H1 (cell line): ENCODE measurements at regions not wholly inside any gene's neighbourhood (a gene's known extent, or its start where the extent isn't known, plus 50 kb on each side); places are given as distances from the start of the nearest gene placed in this dataset.

Source experiments
- CTCF ChIA-PET: fragments of 300-600 bp; sonication (Branson Sonifier 250); formaldehyde crosslinking; loops from one replicate; lab custom pipeline; 2021; ENCODE audit not compliant: partially characterized antibody; lab: Charles Lee
- POLR2A ChIA-PET: fragments of 300-600 bp; sonication (Branson Sonifier 250); formaldehyde crosslinking; loops from one replicate; lab custom pipeline; 2021; ENCODE audit warnings: inconsistent platforms; ENCODE audit not compliant: partially characterized antibody; lab: Charles Lee
- DNase-seq, 2 experiments: peaks; one replicate each; pipeline versions ENCODE4 v3.0.0 to v3.0.0-alpha.2; 2010 to 2022; ENCODE audit warnings: low spot score in 2 of 2, low read depth in 1 of 2, mixed read lengths in 1 of 2
- FAIRE-seq: peaks from 2 replicates; lab custom pipeline; 2011; peaks lifted over from hg19 to GRCh38; lab: Jason Lieb, UNC
- H2AFZ ChIP-seq: 2 replicates; pipeline ENCODE4 v1.8.1; 2012; ENCODE audit warnings: low read length, inconsistent platforms
- H2AK5ac ChIP-seq: 2 replicates; pipeline ENCODE4 v1.6.1; 2013; ENCODE audit warnings: low read depth, low read length
- H2BK120ac ChIP-seq: replicated peaks from 2 replicates; pipeline ENCODE3; 2013; ENCODE audit warnings: low read depth, low read length, inconsistent platforms
- H2BK12ac ChIP-seq: 2 replicates; pipeline ENCODE4 v1.6.1; 2013; ENCODE audit warnings: low read depth, low read length
- H2BK15ac ChIP-seq: 2 replicates; pipeline ENCODE4 v1.6.1; 2013; ENCODE audit warnings: low read length
- H2BK20ac ChIP-seq: 2 replicates; pipeline ENCODE4 v1.6.1; 2013; ENCODE audit warnings: low read length
- H2BK5ac ChIP-seq: 2 replicates; pipeline ENCODE4 v1.6.1; 2013; ENCODE audit warnings: low read depth, low read length
- H3K14ac ChIP-seq: 2 replicates; pipeline ENCODE4 v1.6.1; 2013; ENCODE audit warnings: inconsistent platforms; ENCODE audit not compliant: insufficient read length
- H3K18ac ChIP-seq: 2 replicates; pipeline ENCODE4 v1.6.1; 2013; ENCODE audit warnings: low read length; ENCODE audit errors: extremely low read depth
- H3K23ac ChIP-seq: 2 replicates; pipeline ENCODE4 v1.6.1; 2013; ENCODE audit warnings: inconsistent platforms; ENCODE audit not compliant: insufficient read length
- H3K23me2 ChIP-seq: 2 replicates; pipeline ENCODE4 v1.6.1; 2013; ENCODE audit warnings: low read depth, low read length
- H3K27ac ChIP-seq: 2 replicates; pipeline ENCODE4 v1.6.1; 2011; ENCODE audit warnings: low read depth, low read length, inconsistent platforms
- H3K27me3 ChIP-seq, 4 experiments: replicated peaks in 1 of 4; 1 replicate in 1 of 4; 2 replicates in 3 of 4; pipeline versions ENCODE4 v1.6.1 to v1.8.1; 2011 to 2013; ENCODE audit warnings: low read length in 3 of 4, mild to moderate bottlenecking in 3 of 4, inconsistent platforms in 2 of 4, mixed read lengths in 2 of 4, moderate library complexity in 1 of 4; ENCODE audit not compliant: control insufficient read depth in 3 of 4, insufficient read depth in 3 of 4; ENCODE audit errors: extremely low read depth in 1 of 4
- H3K36me3 ChIP-seq, 4 experiments: 2 replicates each; pipeline versions ENCODE4 v1.6.1 to v1.8.1; 2011 to 2013; ENCODE audit warnings: mild to moderate bottlenecking in 4 of 4, low read length in 3 of 4, moderate library complexity in 2 of 4, control low read depth in 1 of 4, inconsistent platforms in 1 of 4; ENCODE audit not compliant: insufficient read depth in 4 of 4, control insufficient read depth in 2 of 4
- H3K4ac ChIP-seq: replicated peaks from 2 replicates; pipeline ENCODE3; 2013; ENCODE audit warnings: low read length, low read depth, mixed read lengths, inconsistent platforms; ENCODE audit not compliant: insufficient read length
- H3K4me1 ChIP-seq, 4 experiments: replicated peaks in 1 of 4; 1 replicate in 1 of 4; 2 replicates in 3 of 4; pipeline versions ENCODE4 v1.6.1 to v1.8.1; 2011 to 2013; ENCODE audit warnings: low read length in 3 of 4, inconsistent platforms in 2 of 4, mixed read lengths in 1 of 4; ENCODE audit not compliant: insufficient read depth in 4 of 4, control insufficient read depth in 3 of 4
- H3K4me2 ChIP-seq, 2 experiments: 2 replicates each; pipeline versions ENCODE4 v1.6.1 to v1.8.1; 2011 to 2013; ENCODE audit warnings: low read depth in 2 of 2, low read length in 2 of 2, control low read depth in 1 of 2, inconsistent platforms in 1 of 2, mild to moderate bottlenecking in 1 of 2; ENCODE audit not compliant: insufficient read depth in 1 of 2
- H3K4me3 ChIP-seq, 4 experiments: fragments of 200-600, 300-600 bp in 1 of 4; sonication (generic), shearing (Covaris generic), sonication (Bioruptor Twin) in 1 of 4; 2 replicates each; pipeline versions ENCODE4 v1.5.1 to v1.8.1; 2011 to 2016; ENCODE audit warnings: low read length in 4 of 4, low read depth in 3 of 4, control low read depth in 2 of 4, inconsistent platforms in 2 of 4, mild to moderate bottlenecking in 2 of 4, mixed read lengths in 1 of 4, moderate library complexity in 1 of 4; ENCODE audit not compliant: insufficient read depth in 2 of 4; ENCODE audit errors: extremely low read depth in 1 of 4
- H3K56ac ChIP-seq: replicated peaks from 2 replicates; pipeline ENCODE3; 2013; ENCODE audit warnings: low read depth, mild to moderate bottlenecking, mixed read lengths, low read length, inconsistent platforms; ENCODE audit not compliant: insufficient read length
- H3K79me1 ChIP-seq: 2 replicates; pipeline ENCODE4 v1.6.1; 2013; ENCODE audit warnings: low read depth, low read length, control low read depth
- H3K79me2 ChIP-seq, 2 experiments: 2 replicates each; pipeline versions ENCODE4 v1.6.1 to v1.8.1; 2012 to 2013; ENCODE audit warnings: low read length in 2 of 2, mild to moderate bottlenecking in 2 of 2, inconsistent platforms in 1 of 2; ENCODE audit not compliant: insufficient read depth in 2 of 2, control insufficient read depth in 1 of 2
- H3K9ac ChIP-seq, 4 experiments: replicated peaks in 1 of 4; 1 replicate in 1 of 4; 2 replicates in 3 of 4; pipeline versions ENCODE4 v1.6.1 to v1.8.1; 2011 to 2013; ENCODE audit warnings: low read depth in 3 of 4, low read length in 3 of 4, control low read depth in 2 of 4, mild to moderate bottlenecking in 2 of 4, moderate library complexity in 2 of 4, inconsistent platforms in 1 of 4; ENCODE audit errors: extremely low read depth in 1 of 4
- H3K9me3 ChIP-seq, 2 experiments: 2 replicates each; pipeline versions ENCODE4 v1.6.1 to v1.8.1; 2012 to 2013; ENCODE audit warnings: mild to moderate bottlenecking in 2 of 2, moderate library complexity in 2 of 2, control low read depth in 1 of 2, inconsistent platforms in 1 of 2, low read depth in 1 of 2, low read length in 1 of 2, mixed read lengths in 1 of 2; ENCODE audit not compliant: insufficient read depth in 2 of 2
- H4K20me1 ChIP-seq, 2 experiments: replicated peaks in 1 of 2; 2 replicates each; pipeline versions ENCODE3 to v1.8.1; 2011 to 2013; ENCODE audit warnings: inconsistent platforms in 2 of 2, low read length in 2 of 2, mild to moderate bottlenecking in 1 of 2; ENCODE audit not compliant: insufficient read depth in 2 of 2, control insufficient read depth in 1 of 2
- H4K5ac ChIP-seq: 2 replicates; pipeline ENCODE4 v1.6.1; 2013; ENCODE audit warnings: low read length, low read depth, mixed read lengths, inconsistent platforms; ENCODE audit not compliant: insufficient read length
- H4K8ac ChIP-seq: 2 replicates; pipeline ENCODE4 v1.8.0; 2013; ENCODE audit warnings: mild to moderate bottlenecking, moderate library complexity, low read length, inconsistent platforms; ENCODE audit not compliant: insufficient read depth; ENCODE audit errors: extremely low read depth
- H4K91ac ChIP-seq: replicated peaks from 2 replicates; pipeline ENCODE3; 2013; ENCODE audit warnings: low read length, mixed read lengths, inconsistent platforms; ENCODE audit not compliant: insufficient read length
- BRCA1 ChIP-seq: IDR thresholded peaks from 2 replicates; pipeline ENCODE4 v1.6.1; 2012; ENCODE audit warnings: low read depth, low read length, improper control_type of control experiment
- CEBPB ChIP-seq: IDR thresholded peaks from 2 replicates; pipeline ENCODE4 v1.6.1; 2012; ENCODE audit warnings: low read depth, low read length
- CREB1 ChIP-seq: IDR thresholded peaks from 2 replicates; pipeline ENCODE4 v1.6.1; 2012; ENCODE audit warnings: inconsistent platforms
- FOSL1 ChIP-seq: IDR thresholded peaks from 2 replicates; pipeline ENCODE4 v1.6.1; 2011; ENCODE audit warnings: mild to moderate bottlenecking, low read depth, low read length, moderate library complexity; ENCODE audit not compliant: insufficient read depth
- GTF2F1 ChIP-seq: IDR thresholded peaks from 2 replicates; pipeline ENCODE4 v1.6.1; 2012; ENCODE audit warnings: low read depth, low read length, improper control_type of control experiment, borderline replicate concordance
- RNF2 ChIP-seq: fragments of 200-900, 300-1000 bp; sonication (generic); IDR thresholded peaks from 2 replicates; pipeline ENCODE4 v1.7.1; 2016; ENCODE audit warnings: borderline replicate concordance, low read depth, mild to moderate bottlenecking, antibody characterized with exemption, low read length; ENCODE audit not compliant: poor library complexity, severe bottlenecking; ENCODE audit errors: missing control alignments
- SAP30 ChIP-seq: fragments of 300-600 bp; sonication (generic); IDR thresholded peaks from 2 replicates; pipeline ENCODE4 v1.7.1; 2012; ENCODE audit warnings: low read length, moderate library complexity, mild to moderate bottlenecking, inconsistent platforms; ENCODE audit not compliant: insufficient read depth, insufficient replicate concordance
- SIRT6 ChIP-seq: IDR thresholded peaks from one replicate; pipeline ENCODE4 v1.7.1; 2012; ENCODE audit warnings: low read length, inconsistent platforms
- SP4 ChIP-seq: IDR thresholded peaks from 2 replicates; pipeline ENCODE4 v1.6.1; 2012; ENCODE audit warnings: low read length, inconsistent platforms
- TAF7 ChIP-seq: optimal IDR thresholded peaks from 2 replicates; pipeline ENCODE3; 2011; ENCODE audit warnings: low read depth, mild to moderate bottlenecking, inconsistent platforms, low read length, moderate library complexity, borderline replicate concordance
- WGBS, 2 experiments: shearing (Covaris generic) in 1 of 2; methylation state at CpG; one replicate each; pipeline versions ENCODE4 v1.1.6 to v1.1.7; 2013 to 2015; ENCODE audit warnings: low lambda C conversion rate in 2 of 2, mixed read lengths in 2 of 2, inconsistent platforms in 1 of 2, low coverage in 1 of 2, missing lambda C conversion rate in 1 of 2; ENCODE audit not compliant: insufficient replicate concordance in 2 of 2, insufficient coverage in 1 of 2, insufficient read length in 1 of 2; ENCODE audit errors: extremely low coverage in 1 of 2, missing lambda C conversion rate in 1 of 2; 5-methylcytosine and 5-hydroxymethylcytosine counted together
- TF ChIP-seq, protein P1 (sequence below): IDR thresholded peaks from 2 replicates; pipeline ENCODE4 v1.6.1; 2011; ENCODE audit warnings: low read depth, mild to moderate bottlenecking, low read length; ENCODE audit not compliant: insufficient read depth
- TF ChIP-seq, protein P2 (sequence below): IDR thresholded peaks from 2 replicates; pipeline ENCODE4 v1.6.1; 2011; ENCODE audit warnings: low read length, improper control_type of control experiment

DNA sequence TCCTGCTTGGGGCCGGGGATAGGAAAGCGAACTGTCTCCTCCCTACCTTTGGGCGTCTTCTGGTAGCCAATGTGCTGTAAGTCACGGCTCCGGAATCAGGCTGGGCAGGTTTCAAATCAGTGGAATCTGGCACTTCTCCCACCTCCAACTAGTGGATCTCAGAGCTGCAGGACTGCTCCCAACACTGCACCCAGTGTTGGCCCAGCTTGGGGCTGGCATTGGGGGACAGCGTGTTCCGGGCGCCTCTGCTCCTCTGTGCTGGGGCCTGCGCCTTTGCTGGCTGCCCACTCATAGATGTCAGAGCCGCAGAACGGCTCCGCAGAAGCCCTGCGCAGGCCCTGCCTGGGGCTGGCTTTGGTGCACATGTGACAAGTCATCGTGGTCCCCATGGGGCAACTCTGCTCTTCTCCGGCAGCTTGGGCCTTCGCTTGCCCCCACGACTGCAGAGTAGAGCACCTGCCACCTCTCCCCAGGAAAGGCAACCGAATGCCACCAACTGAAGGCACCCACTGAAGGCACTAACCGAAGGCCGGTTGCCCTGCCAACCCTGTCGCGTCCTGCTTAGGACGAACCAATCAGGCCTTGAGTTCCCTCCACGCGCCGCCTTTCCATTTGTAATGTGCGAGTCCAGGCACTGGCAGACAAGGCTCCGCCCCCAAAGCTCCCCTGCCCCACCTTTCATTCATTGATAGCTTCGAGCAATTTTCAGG is 85.5 kb upstream of the ABI1 start:
- H3K9me3 ChIP-seq, result no peaks in the 10 kb centered on the region
- no peak overlapping the region for H3K9ac ChIP-seq
- H3K56ac ChIP-seq, result no peak overlapping the region
- no peak overlapping the region for H3K4me3 ChIP-seq
- H4K20me1 ChIP-seq, result no peaks in the 10 kb centered on the region
- no peak overlapping the region for H4K5ac ChIP-seq
- H4K91ac ChIP-seq, result no peak overlapping the region
- H4K8ac ChIP-seq, result no peak overlapping the region
- no peak overlapping the region for H3K4me2 ChIP-seq
- H3K4ac ChIP-seq, result no peak overlapping the region
- no peaks in the 10 kb centered on the region for H3K36me3 ChIP-seq
- no peak overlapping the region for H3K14ac ChIP-seq
- H2BK15ac ChIP-seq, result no peak overlapping the region
- TF ChIP-seq SAP30 (no peak), FOSL1 (no peak), GTF2F1 (no peak), TAF7 (no peak), SP4 (no peak), CEBPB (no peak), RNF2 (no peak), BRCA1 (no peak), SIRT6 (no peak), CREB1 (no peak)
- TF ChIP-seq, protein P1, sequence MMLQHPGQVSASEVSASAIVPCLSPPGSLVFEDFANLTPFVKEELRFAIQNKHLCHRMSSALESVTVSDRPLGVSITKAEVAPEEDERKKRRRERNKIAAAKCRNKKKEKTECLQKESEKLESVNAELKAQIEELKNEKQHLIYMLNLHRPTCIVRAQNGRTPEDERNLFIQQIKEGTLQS, result no peak
- TF ChIP-seq, protein P2, sequence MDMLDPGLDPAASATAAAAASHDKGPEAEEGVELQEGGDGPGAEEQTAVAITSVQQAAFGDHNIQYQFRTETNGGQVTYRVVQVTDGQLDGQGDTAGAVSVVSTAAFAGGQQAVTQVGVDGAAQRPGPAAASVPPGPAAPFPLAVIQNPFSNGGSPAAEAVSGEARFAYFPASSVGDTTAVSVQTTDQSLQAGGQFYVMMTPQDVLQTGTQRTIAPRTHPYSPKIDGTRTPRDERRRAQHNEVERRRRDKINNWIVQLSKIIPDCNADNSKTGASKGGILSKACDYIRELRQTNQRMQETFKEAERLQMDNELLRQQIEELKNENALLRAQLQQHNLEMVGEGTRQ, result no peak
- TF ChIP-seq, all 59 proteins: peak for 0
- Histone ChIP-seq H3K4me1 (no peaks in the 10 kb centered on the region), H3K23me2 (no peaks in the 10 kb centered on the region), H3K27ac (no peak overlapping the region), H3K23ac (no peak overlapping the region), H3K79me1 (no peaks in the 10 kb centered on the region), H2BK5ac (no peak overlapping the region), H3K27me3 (no peaks in the 10 kb centered on the region), H2AK5ac (no peak overlapping the region), H3K79me2 (no peaks in the 10 kb centered on the region), H3K18ac (no peak overlapping the region), H2AFZ (no peak overlapping the region), H2BK20ac (no peak overlapping the region), H2BK12ac (0 out of 2 replicates have a peak overlapping the region, but pooled peaks have one; percentile 9), H2BK120ac (no peak overlapping the region)
- WGBS, 2 experiments, result 93% methylated on average over 27 of the region's 29 CpGs; no CpG with 5 or more reads in 1 of the 2 experiments
- ChIA-PET CTCF (interaction anchor here (0.6 kb wide), 1 partner anchor 64 kb away, joined by 3 read pairs; no protein-coding TSS in a partner anchor), POLR2A (no interaction called here)
- DNase-seq (no peak), FAIRE-seq (no peak)
